ENCODE measurements at regions not wholly inside any gene's neighbourhood (a gene's known extent, or its start where the extent isn't known, plus 50 kb on each side); places are given as distances from the start of the nearest gene placed in this dataset.
A peak's percentile ranks its signal among the peaks of the same experiment; 100 is the strongest.

GRCh38 chr11:90493379-90493778 lies 270.5 kb upstream of the CHORDC1 start:
- no peak for TF ChIP-seq CREB1 (IDR thresholded peaks at IDR 0.05; ENCODE audit: low read depth)
- TF ChIP-seq EGR1 (IDR thresholded peaks at IDR 0.05), result no peak
- TF ChIP-seq FOXM1 (IDR thresholded peaks at IDR 0.05; ENCODE audit: borderline replicate concordance, low read depth), result no peak
- TF ChIP-seq CEBPB (IDR thresholded peaks at IDR 0.05), result no peak
- TF ChIP-seq EP300 (IDR thresholded peaks at IDR 0.05; ENCODE audit: borderline replicate concordance), result no peak
- TF ChIP-seq YY1 (IDR thresholded peaks at IDR 0.05; ENCODE audit: low read depth), result no peak
- no peak for TF ChIP-seq RAD21 (IDR thresholded peaks at IDR 0.05; ENCODE audit: low read depth)
- TF ChIP-seq, protein P1, sequence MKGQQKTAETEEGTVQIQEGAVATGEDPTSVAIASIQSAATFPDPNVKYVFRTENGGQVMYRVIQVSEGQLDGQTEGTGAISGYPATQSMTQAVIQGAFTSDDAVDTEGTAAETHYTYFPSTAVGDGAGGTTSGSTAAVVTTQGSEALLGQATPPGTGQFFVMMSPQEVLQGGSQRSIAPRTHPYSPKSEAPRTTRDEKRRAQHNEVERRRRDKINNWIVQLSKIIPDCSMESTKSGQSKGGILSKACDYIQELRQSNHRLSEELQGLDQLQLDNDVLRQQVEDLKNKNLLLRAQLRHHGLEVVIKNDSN (IDR thresholded peaks at IDR 0.05), result no peak
- TF ChIP-seq, protein P2, sequence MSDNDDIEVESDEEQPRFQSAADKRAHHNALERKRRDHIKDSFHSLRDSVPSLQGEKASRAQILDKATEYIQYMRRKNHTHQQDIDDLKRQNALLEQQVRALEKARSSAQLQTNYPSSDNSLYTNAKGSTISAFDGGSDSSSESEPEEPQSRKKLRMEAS (IDR thresholded peaks at IDR 0.05), result no peak
- TF ChIP-seq TCF12 (IDR thresholded peaks at IDR 0.05; ENCODE audit: low read depth), result no peak
- no peak for TF ChIP-seq TEAD4 (IDR thresholded peaks at IDR 0.05)
- TF ChIP-seq TAF1 (IDR thresholded peaks at IDR 0.05; ENCODE audit: low read depth), result no peak

DNA sequence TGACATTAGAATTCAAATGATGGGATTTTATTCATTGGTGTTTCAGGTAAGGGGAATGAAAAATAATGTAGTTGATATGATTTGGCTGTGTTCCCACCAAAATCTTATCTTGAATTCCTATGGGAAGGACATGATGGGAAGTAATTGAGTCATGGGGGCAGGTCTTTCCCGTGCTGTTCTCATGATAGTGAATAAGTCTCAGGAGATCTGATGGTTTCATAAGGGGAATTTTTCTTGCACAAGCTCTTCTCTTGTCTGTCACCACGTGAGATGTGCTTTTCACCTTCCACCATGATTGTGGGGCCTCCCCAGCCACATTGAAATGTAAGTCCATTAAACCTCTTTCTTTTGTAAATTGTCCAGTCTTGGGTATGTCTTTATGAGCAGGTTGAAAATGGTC lies 268.6 kb upstream of the CHORDC1 start:
- TF ChIP-seq CEBPB (IDR thresholded peaks at IDR 0.05) (no peak), REST (IDR thresholded peaks at IDR 0.05; ENCODE audit: low read depth) (no peak), YY1 (IDR thresholded peaks at IDR 0.05; ENCODE audit: low read depth) (no peak), TCF12 (IDR thresholded peaks at IDR 0.05; ENCODE audit: low read depth) (no peak), TEAD4 (IDR thresholded peaks at IDR 0.05) (no peak), EP300 (IDR thresholded peaks at IDR 0.05; ENCODE audit: borderline replicate concordance) (no peak), NFIC (IDR thresholded peaks at IDR 0.05) (no peak), RAD21 (IDR thresholded peaks at IDR 0.05; ENCODE audit: low read depth) (no peak), TAF1 (IDR thresholded peaks at IDR 0.05; ENCODE audit: low read depth) (no peak), ZBTB7A (IDR thresholded peaks at IDR 0.05; ENCODE audit: low read depth) (no peak), FOXM1 (IDR thresholded peaks at IDR 0.05; ENCODE audit: borderline replicate concordance, low read depth) (no peak), EGR1 (IDR thresholded peaks at IDR 0.05) (no peak)
- TF ChIP-seq, protein P1 (IDR thresholded peaks at IDR 0.05), result no peak
- TF ChIP-seq, protein P2 (IDR thresholded peaks at IDR 0.05), result no peak

GRCh38 chr11:90476442-90477007 lies 253.7 kb upstream of the CHORDC1 start:
- TF ChIP-seq, protein P2 (IDR thresholded peaks at IDR 0.05), result no peak
- no peak for TF ChIP-seq ZBTB7A (IDR thresholded peaks at IDR 0.05; ENCODE audit: low read depth)
- peak; percentile 79 for TF ChIP-seq CEBPB (IDR thresholded peaks at IDR 0.05)
- no peak for TF ChIP-seq CREB1 (IDR thresholded peaks at IDR 0.05; ENCODE audit: low read depth)
- peak; percentile 59 for TF ChIP-seq RAD21 (IDR thresholded peaks at IDR 0.05; ENCODE audit: low read depth)
- TF ChIP-seq TCF12 (IDR thresholded peaks at IDR 0.05; ENCODE audit: low read depth), result no peak

DNA sequence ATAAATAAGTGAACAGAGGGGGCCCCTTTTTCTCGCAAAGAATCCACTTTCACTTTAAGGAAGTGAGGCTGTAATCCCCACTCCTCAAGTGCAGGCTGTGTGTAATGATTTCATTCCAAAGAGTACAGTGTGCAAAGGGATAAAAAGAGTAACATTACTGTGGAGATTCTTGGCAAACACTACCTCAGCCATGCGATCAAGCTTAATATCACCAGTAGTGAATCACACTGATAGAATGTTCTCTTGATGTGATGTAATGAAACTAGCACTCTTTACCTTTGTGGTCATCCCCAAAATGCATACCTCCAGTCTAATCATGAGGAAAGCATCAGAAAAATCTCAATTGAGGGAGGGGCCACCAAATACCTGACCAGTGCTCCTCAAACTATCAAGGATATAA lies 246.1 kb upstream of the CHORDC1 start:
- TF ChIP-seq ZBTB7A (IDR thresholded peaks at IDR 0.05; ENCODE audit: low read depth), result no peak
- no peak for TF ChIP-seq YY1 (IDR thresholded peaks at IDR 0.05; ENCODE audit: low read depth)
- TF ChIP-seq RAD21 (IDR thresholded peaks at IDR 0.05; ENCODE audit: low read depth), result no peak
- TF ChIP-seq, protein P2 (IDR thresholded peaks at IDR 0.05), result peak; percentile 65; the same call in 1 of the 2 replicates
- TF ChIP-seq TEAD4 (IDR thresholded peaks at IDR 0.05), result peak; percentile 94
- TF ChIP-seq CEBPB (IDR thresholded peaks at IDR 0.05), result peak; percentile 51; the same call in 1 of the 2 replicates
- no peak for TF ChIP-seq EGR1 (IDR thresholded peaks at IDR 0.05)
- TF ChIP-seq, protein P1 (IDR thresholded peaks at IDR 0.05), result no peak
- no peak for TF ChIP-seq REST (IDR thresholded peaks at IDR 0.05; ENCODE audit: low read depth)
- peak; percentile 91 for TF ChIP-seq NFIC (IDR thresholded peaks at IDR 0.05)
- no peak for TF ChIP-seq TAF1 (IDR thresholded peaks at IDR 0.05; ENCODE audit: low read depth)
- peak; percentile 84 for TF ChIP-seq TCF12 (IDR thresholded peaks at IDR 0.05; ENCODE audit: low read depth)
- TF ChIP-seq CREB1 (IDR thresholded peaks at IDR 0.05; ENCODE audit: low read depth), result no peak
- TF ChIP-seq EP300 (IDR thresholded peaks at IDR 0.05; ENCODE audit: borderline replicate concordance), result peak; percentile 95
- peak; percentile 88 for TF ChIP-seq FOXM1 (IDR thresholded peaks at IDR 0.05; ENCODE audit: borderline replicate concordance, low read depth)

DNA sequence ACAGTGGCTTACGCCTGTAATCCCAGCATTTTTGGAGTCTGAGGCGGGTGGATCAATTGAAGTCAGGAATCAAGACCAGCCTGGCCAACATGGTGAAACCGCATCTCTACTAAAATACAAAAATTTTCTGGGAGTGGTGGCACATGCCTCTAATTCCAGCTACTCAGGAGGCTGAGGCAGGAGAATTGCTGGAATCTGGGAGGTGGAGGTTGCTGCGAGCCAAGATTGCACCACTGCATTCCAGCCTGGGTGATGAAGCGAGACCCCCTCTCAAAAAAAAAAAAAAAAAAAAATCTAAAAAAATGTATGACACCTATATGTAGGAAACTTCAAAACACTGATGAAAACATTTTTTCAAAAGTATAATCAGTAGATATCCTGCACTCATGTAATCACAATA lies 242.7 kb upstream of the CHORDC1 start:
- TF ChIP-seq, protein P2 (IDR thresholded peaks at IDR 0.05), result no peak
- TF ChIP-seq TCF12 (IDR thresholded peaks at IDR 0.05; ENCODE audit: low read depth), result peak; percentile 90
- TF ChIP-seq ZBTB7A (IDR thresholded peaks at IDR 0.05; ENCODE audit: low read depth), result no peak
- peak; percentile 97 for TF ChIP-seq TEAD4 (IDR thresholded peaks at IDR 0.05)
- peak; percentile 95 for TF ChIP-seq EP300 (IDR thresholded peaks at IDR 0.05; ENCODE audit: borderline replicate concordance)
- TF ChIP-seq FOXM1 (IDR thresholded peaks at IDR 0.05; ENCODE audit: borderline replicate concordance, low read depth), result peak; percentile 88
- TF ChIP-seq CEBPB (IDR thresholded peaks at IDR 0.05), result peak; percentile 89
- TF ChIP-seq NFIC (IDR thresholded peaks at IDR 0.05), result peak; percentile 87

Measured in Ishikawa (cell line).